ENCODE measurements at regions not wholly inside any gene's neighbourhood (a gene's known extent, or its start where the extent isn't known, plus 50 kb on each side); places are given as distances from the start of the nearest gene placed in this dataset.

- H3K27ac Mint-ChIP-seq (ENCODE audit: unreplicated experiment): no peak overlapping the region
- peaks cover 21% of the 10 kb centered on the region for H3K27me3 Mint-ChIP-seq (ENCODE audit: low read depth)
- no peak for TF ChIP-seq CTCF (IDR thresholded peaks at IDR 0.05)
- no peak for DNase-seq (ENCODE audit: low spot score)
- no peak overlapping the region for H3K4me3 Mint-ChIP-seq (ENCODE audit: unreplicated experiment)
- no peaks in the 10 kb centered on the region for H3K36me3 Mint-ChIP-seq (ENCODE audit: low read depth)
- no peaks in the 10 kb centered on the region for H3K4me1 Mint-ChIP-seq (ENCODE audit: low read depth)
- H3K9me3 Mint-ChIP-seq (ENCODE audit: low read depth): no peaks in the 10 kb centered on the region
These were observed 294.3 kb upstream of the SLC8A1 start for GRCh38 chr2:40746191-40746590.

GRCh38 chr2:40751981-40752380 is 300.1 kb upstream of the SLC8A1 start:
- Mint-ChIP-seq H3K27ac (ENCODE audit: unreplicated experiment) (no peak overlapping the region), H3K4me3 (ENCODE audit: unreplicated experiment) (no peak overlapping the region), H3K4me1 (ENCODE audit: low read depth) (no peaks in the 10 kb centered on the region)

GRCh38 chr2:40752796-40753195 is 300.9 kb upstream of the SLC8A1 start:
- Mint-ChIP-seq H3K36me3 (ENCODE audit: low read depth) (no peaks in the 10 kb centered on the region), H3K27me3 (ENCODE audit: low read depth) (peaks cover 5% of the 10 kb centered on the region), H3K9me3 (ENCODE audit: low read depth) (no peaks in the 10 kb centered on the region), H3K27ac (ENCODE audit: unreplicated experiment) (no peak overlapping the region), H3K4me1 (ENCODE audit: low read depth) (no peaks in the 10 kb centered on the region), H3K4me3 (ENCODE audit: unreplicated experiment) (no peak overlapping the region)
- no peak for TF ChIP-seq CTCF (IDR thresholded peaks at IDR 0.05)
- DNase-seq (ENCODE audit: low spot score): no peak

More at GRCh38 chr2:40751981-40752380, 300.1 kb upstream of the SLC8A1 start:
- H3K36me3 Mint-ChIP-seq (ENCODE audit: low read depth): no peaks in the 10 kb centered on the region
- no peaks in the 10 kb centered on the region for H3K9me3 Mint-ChIP-seq (ENCODE audit: low read depth)
- H3K27me3 Mint-ChIP-seq (ENCODE audit: low read depth): peaks cover 8% of the 10 kb centered on the region
- no peak for TF ChIP-seq CTCF (IDR thresholded peaks at IDR 0.05)
- DNase-seq (ENCODE audit: low spot score): no peak

DNA sequence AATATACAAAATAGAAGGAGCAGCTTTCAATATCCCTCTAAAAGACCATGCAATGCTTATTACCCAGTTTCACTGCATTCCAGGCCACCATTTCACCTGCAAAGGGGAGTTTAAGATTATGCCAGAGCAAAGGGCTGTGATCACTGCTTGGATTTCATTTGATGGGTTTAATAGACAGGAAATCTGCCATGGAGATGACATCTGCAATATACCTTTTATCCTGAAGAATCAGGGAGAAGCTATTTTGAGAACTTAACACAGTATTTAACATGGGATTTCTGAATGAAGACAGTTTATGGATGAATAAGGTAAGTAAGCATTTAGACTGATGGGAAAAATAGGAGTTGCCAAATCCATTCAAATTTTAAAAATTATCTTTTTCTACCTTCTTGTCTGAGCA is 303.0 kb upstream of the SLC8A1 start:
- H3K4me3 Mint-ChIP-seq (ENCODE audit: unreplicated experiment): no peak overlapping the region
- no peak for DNase-seq (ENCODE audit: low spot score)
- no peaks in the 10 kb centered on the region for H3K4me1 Mint-ChIP-seq (ENCODE audit: low read depth)
- H3K36me3 Mint-ChIP-seq (ENCODE audit: low read depth): no peaks in the 10 kb centered on the region
- H3K27me3 Mint-ChIP-seq (ENCODE audit: low read depth): peaks cover 8% of the 10 kb centered on the region
- no peak for TF ChIP-seq CTCF (IDR thresholded peaks at IDR 0.05)
- H3K9me3 Mint-ChIP-seq (ENCODE audit: low read depth): no peaks in the 10 kb centered on the region
- H3K27ac Mint-ChIP-seq (ENCODE audit: unreplicated experiment): no peak overlapping the region

- no peak overlapping the region for H3K4me3 Mint-ChIP-seq (ENCODE audit: unreplicated experiment)
- H3K27ac Mint-ChIP-seq (ENCODE audit: unreplicated experiment): no peak overlapping the region
- H3K9me3 Mint-ChIP-seq (ENCODE audit: low read depth): no peaks in the 10 kb centered on the region
- H3K27me3 Mint-ChIP-seq (ENCODE audit: low read depth): peaks cover 16% of the 10 kb centered on the region
- no peak for DNase-seq (ENCODE audit: low spot score)
- no peaks in the 10 kb centered on the region for H3K36me3 Mint-ChIP-seq (ENCODE audit: low read depth)
- TF ChIP-seq CTCF (IDR thresholded peaks at IDR 0.05): no peak
- no peaks in the 10 kb centered on the region for H3K4me1 Mint-ChIP-seq (ENCODE audit: low read depth)
These were observed 306.7 kb upstream of the SLC8A1 start for GRCh38 chr2:40758401-40759155.

Data from chondrocyte (in vitro differentiated cells).